Aorta (tissue), 5 donors: ENCODE measurements at regions not wholly inside any gene's neighbourhood (a gene's known extent, or its start where the extent isn't known, plus 50 kb on each side); places are given as distances from the start of the nearest gene placed in this dataset.
A peak's percentile ranks its signal among the peaks of the same experiment; 100 is the strongest.

Experiments used
- ATAC-seq: fragments of 200-7000 bp; cut with Tn5 transposase; one replicate; pipeline ENCODE4 v1.9.1; 2022; ENCODE audit warnings: moderate library complexity; ENCODE audit not compliant: low FRiP score
- DNase-seq, 2 donors: peaks; one replicate each; pipeline ENCODE4 v3.0.0-alpha.2; 2020
- H3K27ac ChIP-seq, 2 donors: one replicate each; pipeline ENCODE4 v1.5.1; 2013; ENCODE audit warnings: low read length in 2 of 2, mild to moderate bottlenecking in 2 of 2, moderate library complexity in 2 of 2, control low read depth in 1 of 2, inconsistent platforms in 1 of 2, low read depth in 1 of 2
- H3K27me3 ChIP-seq, 2 donors: one replicate each; pipeline ENCODE4 v1.6.1; 2013; ENCODE audit warnings: control low read depth in 1 of 2, low read length in 1 of 2, mild to moderate bottlenecking in 1 of 2, moderate library complexity in 1 of 2; ENCODE audit not compliant: insufficient read depth in 2 of 2, control insufficient read depth in 1 of 2
- H3K36me3 ChIP-seq, 2 donors: one replicate each; pipeline ENCODE4 v1.6.1; 2013; ENCODE audit warnings: control low read depth in 1 of 2, low read length in 1 of 2, mild to moderate bottlenecking in 1 of 2; ENCODE audit not compliant: insufficient read depth in 2 of 2, control insufficient read depth in 1 of 2
- H3K4me1 ChIP-seq, 2 donors: one replicate each; pipeline ENCODE4 v1.6.1; 2013; ENCODE audit warnings: low read length in 2 of 2, control low read depth in 1 of 2, mild to moderate bottlenecking in 1 of 2, moderate library complexity in 1 of 2; ENCODE audit not compliant: insufficient read depth in 2 of 2, control insufficient read depth in 1 of 2
- H3K4me3 ChIP-seq, 2 donors: one replicate each; pipeline ENCODE4 v1.5.1; 2013; ENCODE audit warnings: low read length in 2 of 2, control low read depth in 1 of 2, mild to moderate bottlenecking in 1 of 2
- H3K9me3 ChIP-seq: one replicate; pipeline ENCODE4 v1.6.1; 2013; ENCODE audit warnings: mild to moderate bottlenecking, low read length; ENCODE audit not compliant: control insufficient read depth
- WGBS, 2 donors: extraction: QIAGEN DNeasy Blood & Tissue Kit; methylation state at CpG; one replicate each; pipeline ENCODE4 v1.1.7; 2013; 5-methylcytosine and 5-hydroxymethylcytosine counted together
- intact Hi-C, 2 donors: fragments of 100-400 bp; cut with DNase I; formaldehyde crosslinking; loops; one replicate each; pipeline versions ENCODE4 v1.14.2 to v1.15.0; 2022
- donor health status: healthy with polysubstance abuse.
- donor health status: Bipolar disorder and iron deficiency.
- donor health status: DM: no; HTN: no; CAD: no.
- donor health status: DM: no; HTN: no; CAD: no.
- donor health status: DM: yes; HTN: yes; CAD: no.

DNA sequence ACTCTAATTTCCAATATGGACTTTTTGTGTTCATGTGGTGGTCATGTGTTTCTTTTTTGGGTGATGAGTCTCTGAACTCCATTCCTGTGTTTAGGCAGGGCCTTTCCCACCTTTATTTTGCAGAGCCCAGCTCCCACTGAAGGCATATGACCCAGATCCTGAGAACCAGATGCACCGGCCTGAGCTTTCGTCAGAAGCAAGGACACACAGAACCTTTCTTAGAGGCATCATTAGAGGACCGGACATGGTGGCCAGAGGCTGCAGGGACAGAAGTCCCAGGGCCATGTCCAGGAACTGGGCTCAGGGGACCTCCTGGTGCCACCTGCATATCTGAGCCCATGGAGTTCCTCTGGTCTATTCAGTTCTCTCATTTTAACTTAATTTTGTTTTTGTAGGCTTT is 200.9 kb upstream of the ZNF32 start:
- Histone ChIP-seq H3K27ac (no peak overlapping the region), H3K4me1 (peaks cover 0 to 2% of the 10 kb centered on the region in 2 donors), H3K4me3 (no peak overlapping the region), H3K9me3 (no peaks in the 10 kb centered on the region), H3K27me3 (no peaks in the 10 kb centered on the region), H3K36me3 (no peaks in the 10 kb centered on the region)
- intact Hi-C loops: no loop called here
- ATAC-seq (no peak), DNase-seq (no peak)
- 95 to 98% methylated on average over 3 of the region's 3 CpGs for WGBS, 2 donors

- ATAC-seq (no peak), DNase-seq (no peak)
- Histone ChIP-seq H3K4me3 (no peak overlapping the region), H3K27ac (no peak overlapping the region), H3K4me1 (peaks cover 0 to 2% of the 10 kb centered on the region in 2 donors), H3K9me3 (no peaks in the 10 kb centered on the region), H3K27me3 (no peaks in the 10 kb centered on the region), H3K36me3 (no peaks in the 10 kb centered on the region)
- WGBS, 2 donors: 82 to 86% methylated on average over 4 of the region's 4 CpGs
- intact Hi-C loops: no loop called here
Observed at GRCh38 chr10:43846968-43847367, 198.3 kb upstream of the ZNF32 start.

DNA sequence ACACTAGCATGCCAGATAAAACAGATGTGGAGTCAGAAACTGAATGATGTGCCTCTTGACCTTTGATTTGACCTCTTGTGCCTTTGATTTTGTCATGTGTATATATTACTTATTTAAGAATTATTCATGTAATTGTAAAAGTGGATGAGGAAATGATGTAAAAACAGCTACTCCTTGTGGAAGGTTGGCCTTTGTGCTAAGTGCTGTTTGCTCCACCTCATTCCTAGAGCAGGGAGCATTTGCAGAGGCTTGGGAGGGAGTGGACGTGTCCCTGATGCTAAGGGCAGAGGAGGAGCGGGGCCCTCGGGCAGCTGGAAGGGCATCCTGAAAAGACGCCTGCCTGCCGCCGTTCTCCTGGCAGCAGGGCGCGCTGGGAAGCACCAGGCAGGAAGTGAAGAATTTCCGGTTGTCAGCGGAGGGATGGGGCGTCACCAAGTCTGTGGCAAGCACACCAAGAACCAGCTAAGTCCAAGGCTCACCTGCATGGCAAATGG is 197.6 kb upstream of the ZNF32 start:
- peak; percentile 72 to 85 for DNase-seq

DNA sequence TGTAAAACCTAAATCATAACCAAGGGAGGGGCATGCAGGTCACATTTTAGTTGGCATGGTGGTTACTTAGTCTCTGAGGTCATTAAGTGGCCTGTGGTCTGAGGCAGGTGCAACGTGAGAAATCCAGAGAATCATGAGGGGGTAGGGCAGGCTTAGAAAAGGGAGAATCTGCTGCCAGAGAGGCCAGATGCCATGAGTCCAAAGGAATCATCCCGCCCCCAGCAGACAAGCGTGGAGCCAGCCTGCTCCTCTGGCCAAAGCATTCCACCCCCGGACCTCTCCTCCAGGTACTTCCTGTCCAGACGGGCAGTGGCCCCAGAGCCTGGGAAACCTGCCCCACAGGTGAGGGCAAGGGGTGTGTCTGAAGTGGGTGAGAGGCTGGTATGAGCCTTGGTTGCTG is 196.4 kb upstream of the ZNF32 start:
- H3K27me3 ChIP-seq: no peaks in the 10 kb centered on the region
- H3K27ac ChIP-seq: peak overlapping the region in 1 of 2 donors; percentile 26
- 87% methylated on average over 5 of the region's 5 CpGs for WGBS, 2 donors
- no peaks in the 10 kb centered on the region for H3K36me3 ChIP-seq
- intact Hi-C loops: no loop called here
- peaks cover 0 to 2% of the 10 kb centered on the region in 2 donors for H3K4me1 ChIP-seq
- H3K9me3 ChIP-seq: no peaks in the 10 kb centered on the region
- ATAC-seq (no peak), DNase-seq (no peak)
- H3K4me3 ChIP-seq: no peak overlapping the region

More for the DNA sequence above, 197.6 kb upstream of the ZNF32 start:
- ATAC-seq: peak; percentile 74
- H3K4me1 ChIP-seq: peaks cover 0 to 2% of the 10 kb centered on the region in 2 donors
- no peaks in the 10 kb centered on the region for H3K27me3 ChIP-seq
- WGBS, 2 donors: 20 to 32% methylated on average over 11 of the region's 11 CpGs
- H3K36me3 ChIP-seq: no peaks in the 10 kb centered on the region
- H3K4me3 ChIP-seq: no peak overlapping the region
- H3K9me3 ChIP-seq: no peaks in the 10 kb centered on the region
- intact Hi-C loops: no loop called here
- peak overlapping the region in 1 of 2 donors; percentile 0 for H3K27ac ChIP-seq

DNA sequence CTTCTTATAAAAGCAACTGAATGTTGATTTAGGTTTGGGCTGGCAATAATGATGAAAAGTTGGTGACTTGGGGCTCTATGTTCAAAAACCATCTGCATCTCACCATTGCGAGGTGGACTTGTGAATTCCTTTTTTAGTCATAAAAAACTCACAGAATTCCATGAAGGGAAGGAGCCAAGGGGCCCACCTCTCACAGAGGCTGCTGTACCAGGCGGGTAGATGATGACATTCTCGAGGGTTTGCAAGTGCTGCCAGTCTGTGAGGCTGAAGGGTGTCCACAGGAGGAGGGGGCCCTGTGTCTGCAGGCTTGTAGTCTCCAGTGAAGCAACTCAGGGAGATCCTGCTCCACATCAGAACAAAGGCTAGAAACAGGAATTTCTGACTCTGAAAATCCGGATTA is 195.5 kb upstream of the ZNF32 start:
- no peak overlapping the region for H3K27ac ChIP-seq

DNA sequence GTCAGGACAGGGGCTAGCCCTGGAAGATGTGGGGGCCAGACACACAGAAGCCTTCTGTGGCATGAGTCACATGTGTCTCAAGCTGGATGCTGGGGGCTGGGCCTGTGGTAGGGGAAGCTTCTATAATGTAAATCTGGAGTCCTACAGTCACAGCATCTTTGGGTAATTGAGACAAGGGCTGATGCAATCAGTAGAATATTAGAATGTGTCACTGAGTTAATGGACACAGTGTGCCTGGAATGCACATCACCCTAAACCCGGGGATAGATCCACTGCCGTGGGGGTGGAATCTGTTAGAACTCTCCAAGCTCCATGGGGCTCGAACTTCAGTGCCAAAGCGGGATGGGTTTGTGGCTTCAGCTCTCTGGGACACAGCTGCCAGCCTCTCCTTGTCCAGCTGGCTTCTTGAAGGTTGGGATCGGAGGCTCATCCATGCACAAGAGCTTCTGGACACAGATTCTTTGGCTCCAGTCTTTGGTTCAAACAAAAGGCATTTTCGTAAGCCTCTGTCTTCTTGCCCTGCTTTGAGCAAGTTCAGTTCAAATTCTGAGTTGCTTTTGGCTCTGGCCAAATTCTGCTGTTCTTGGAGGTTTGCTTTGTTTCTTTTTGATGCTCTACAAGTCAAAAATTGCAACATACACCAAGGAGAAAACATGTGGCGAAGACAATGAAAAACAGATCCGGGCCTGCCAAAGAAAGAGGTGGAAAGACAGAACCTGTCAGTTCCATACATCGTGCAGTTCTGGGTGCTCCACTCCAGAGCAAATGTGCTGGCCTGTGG is 194.8 kb upstream of the ZNF32 start:
- ATAC-seq (peak; percentile 69), DNase-seq (peak in 1 of 2 donors; percentile 75)
- no peak overlapping the region for H3K4me3 ChIP-seq
- H3K27ac ChIP-seq: peak overlapping the region in 1 of 2 donors; percentile 81
- intact Hi-C loops: no loop called here
- no peaks in the 10 kb centered on the region for H3K27me3 ChIP-seq
- no peaks in the 10 kb centered on the region for H3K36me3 ChIP-seq
- 9 to 11% methylated on average over 9 of the region's 9 CpGs for WGBS, 2 donors
- H3K9me3 ChIP-seq: no peaks in the 10 kb centered on the region
- H3K4me1 ChIP-seq: peaks cover 0 to 2% of the 10 kb centered on the region in 2 donors

More for the DNA sequence above, 195.5 kb upstream of the ZNF32 start:
- intact Hi-C loops: no loop called here
- no peak overlapping the region for H3K4me3 ChIP-seq
- WGBS, 2 donors: 84 to 86% methylated on average over 4 of the region's 4 CpGs
- H3K9me3 ChIP-seq: no peaks in the 10 kb centered on the region
- H3K27me3 ChIP-seq: no peaks in the 10 kb centered on the region
- H3K36me3 ChIP-seq: no peaks in the 10 kb centered on the region
- ATAC-seq (no peak), DNase-seq (no peak)
- H3K4me1 ChIP-seq: peaks cover 0 to 2% of the 10 kb centered on the region in 2 donors

DNA sequence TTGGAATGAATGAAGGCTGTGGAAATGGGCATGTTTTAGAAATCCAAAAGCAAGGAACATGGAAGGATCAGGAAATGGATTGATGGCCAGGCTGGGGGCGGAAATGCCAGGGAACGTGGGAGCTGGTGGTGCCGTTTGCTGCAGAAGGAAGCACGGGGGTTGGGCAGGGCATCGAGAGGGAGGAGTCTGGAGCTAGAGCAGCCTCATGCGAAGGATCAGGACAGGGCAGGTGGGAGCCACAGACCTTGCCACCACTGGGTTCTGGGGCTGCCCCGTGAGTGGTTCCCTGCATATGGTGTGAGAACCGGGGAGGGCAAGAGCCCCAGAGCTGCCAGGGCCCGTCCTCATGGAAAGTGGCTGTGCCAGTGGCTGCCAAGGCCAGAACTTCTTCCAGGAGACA is 193.8 kb upstream of the ZNF32 start:
- 76 to 82% methylated on average over 9 of the region's 9 CpGs for WGBS, 2 donors
- peaks cover 0 to 2% of the 10 kb centered on the region in 2 donors for H3K4me1 ChIP-seq
- intact Hi-C loops: no loop called here
- no peaks in the 10 kb centered on the region for H3K9me3 ChIP-seq
- DNase-seq (no peak), ATAC-seq (no peak)
- no peak overlapping the region for H3K4me3 ChIP-seq
- H3K27me3 ChIP-seq: no peaks in the 10 kb centered on the region
- no peak overlapping the region for H3K27ac ChIP-seq
- H3K36me3 ChIP-seq: no peaks in the 10 kb centered on the region

- 90% methylated on average over 6 of the region's 6 CpGs for WGBS, 2 donors
- DNase-seq (no peak), ATAC-seq (no peak)
- H3K36me3 ChIP-seq: no peaks in the 10 kb centered on the region
- H3K9me3 ChIP-seq: no peaks in the 10 kb centered on the region
- no peak overlapping the region for H3K4me3 ChIP-seq
- peaks cover 0 to 2% of the 10 kb centered on the region in 2 donors for H3K4me1 ChIP-seq
- intact Hi-C loops: no loop called here
- H3K27me3 ChIP-seq: no peaks in the 10 kb centered on the region
- H3K27ac ChIP-seq: no peak overlapping the region
Observed at GRCh38 chr10:43842072-43842471, 193.4 kb upstream of the ZNF32 start.

DNA sequence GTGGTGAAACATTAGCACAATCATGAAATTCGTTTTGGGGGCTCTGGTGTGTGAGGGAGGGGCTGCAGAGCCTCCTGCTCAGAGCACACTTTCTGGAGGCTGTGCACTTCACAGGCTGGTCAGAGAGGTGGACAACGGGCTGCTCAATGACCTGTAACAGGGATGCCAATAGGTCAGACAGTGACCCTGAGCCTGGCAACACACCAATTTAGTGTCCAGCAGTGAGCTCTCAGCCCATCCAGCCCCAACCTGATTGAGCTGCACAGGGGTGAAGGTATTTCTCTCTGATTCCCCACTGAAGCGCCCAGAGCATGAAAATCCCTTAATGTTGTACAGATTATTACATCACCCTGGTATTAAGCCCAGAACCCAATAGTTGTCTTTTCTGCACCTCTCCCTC is 191.3 kb upstream of the ZNF32 start:
- ATAC-seq: no peak
- Histone ChIP-seq H3K4me3 (no peak overlapping the region), H3K27ac (no peak overlapping the region), H3K4me1 (peaks cover 0 to under 1% of the 10 kb centered on the region in 2 donors), H3K27me3 (no peaks in the 10 kb centered on the region), H3K36me3 (no peaks in the 10 kb centered on the region), H3K9me3 (no peaks in the 10 kb centered on the region)
- no peak for DNase-seq
- 81 to 88% methylated on average over 3 of the region's 3 CpGs for WGBS, 2 donors
- intact Hi-C loops: no loop called here
